ENCODE measurements at regions not wholly inside any gene's neighbourhood (a gene's known extent, or its start where the extent isn't known, plus 50 kb on each side); places are given as distances from the start of the nearest gene placed in this dataset.

- Histone ChIP-seq H3K4me1 (no peaks in the 10 kb centered on the region), H3K27me3 (ENCODE audit: low read depth) (peaks cover 4% of the 10 kb centered on the region), H3K4me3 (no peak overlapping the region), H3K27ac (no peak overlapping the region), H3K9me3 (no peaks in the 10 kb centered on the region), H3K36me3 (no peaks in the 10 kb centered on the region)
- TF ChIP-seq CTCF (IDR thresholded peaks at IDR 0.05) = no peak
- intact Hi-C loops (cut with DNase I) = no loop called here
- DNase-seq (no peak), ATAC-seq (peak in 1 of 2 donors; percentile 30)
These were observed 203.4 kb downstream of the URI1 start for GRCh38 chr19:30145467-30145866.

DNA sequence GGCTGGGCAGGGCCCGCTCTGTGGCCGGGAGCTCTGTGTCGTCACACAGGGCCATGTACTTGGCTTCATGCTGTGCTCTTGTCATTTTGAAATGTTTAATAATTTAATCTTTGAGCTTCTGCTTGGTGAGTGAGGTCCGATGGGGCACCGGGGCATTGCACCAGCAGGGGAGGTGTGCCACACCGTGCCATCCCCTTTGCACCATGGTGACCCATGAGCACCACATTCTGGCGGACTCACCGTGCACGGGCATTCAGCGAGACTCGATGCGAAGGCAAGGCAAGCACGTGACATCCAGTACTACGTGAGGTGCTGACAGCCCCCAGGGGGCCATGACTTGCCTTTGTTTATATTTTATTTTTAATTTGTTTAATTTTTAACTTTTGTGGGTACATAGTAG lies 204.3 kb downstream of the URI1 start:
- no peak for ATAC-seq
- Histone ChIP-seq H3K4me1 (no peaks in the 10 kb centered on the region), H3K27me3 (ENCODE audit: low read depth) (peaks cover 5% of the 10 kb centered on the region), H3K36me3 (no peaks in the 10 kb centered on the region), H3K27ac (no peak overlapping the region), H3K9me3 (no peaks in the 10 kb centered on the region), H3K4me3 (no peak overlapping the region)
- DNase-seq = no peak
- no peak for TF ChIP-seq CTCF (IDR thresholded peaks at IDR 0.05)
- intact Hi-C loops (cut with DNase I) = no loop called here

DNA sequence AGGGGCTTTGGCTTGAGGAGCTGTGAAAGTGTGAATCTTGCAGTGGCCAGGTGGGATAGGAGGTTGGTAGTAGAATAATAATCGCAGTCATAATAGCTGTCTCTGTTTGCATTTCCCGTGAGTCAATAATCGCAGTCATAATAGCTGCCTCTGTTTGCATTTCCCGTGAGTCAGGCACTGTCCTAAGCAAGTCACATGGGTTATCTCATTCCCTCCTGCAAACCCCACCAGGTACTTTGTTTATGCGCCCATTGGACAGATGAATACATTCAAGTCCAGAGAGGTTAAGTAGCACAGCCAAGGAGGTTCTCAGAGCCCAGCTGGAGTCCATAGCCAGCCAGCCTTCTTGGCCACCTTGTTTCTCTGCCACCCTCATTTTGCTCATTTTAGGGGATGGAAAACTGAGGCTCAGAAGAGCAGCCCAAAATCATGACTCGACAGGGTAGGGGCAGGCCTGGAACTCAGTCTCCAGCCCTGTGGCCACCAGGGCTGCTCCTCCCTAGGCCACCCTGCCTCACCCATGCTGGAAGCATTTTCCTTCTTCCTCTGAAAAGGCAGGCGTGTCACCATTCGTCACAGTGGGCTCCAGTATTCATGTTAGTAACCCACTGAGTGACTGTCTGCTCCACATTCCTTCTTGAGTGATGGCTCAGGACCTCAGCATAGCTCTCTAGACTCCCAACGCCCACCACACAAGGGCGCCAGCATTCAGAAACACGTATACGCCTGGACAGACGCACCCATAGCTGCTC lies 206.2 kb downstream of the URI1 start:
- Histone ChIP-seq H3K4me3 (no peak overlapping the region), H3K27me3 (ENCODE audit: low read depth) (peaks cover 5% of the 10 kb centered on the region), H3K4me1 (no peaks in the 10 kb centered on the region), H3K27ac (no peak overlapping the region), H3K36me3 (no peaks in the 10 kb centered on the region), H3K9me3 (no peaks in the 10 kb centered on the region)
- intact Hi-C loops (cut with DNase I) = no loop called here
- ATAC-seq = no peak
- DNase-seq = no peak
- no peak for TF ChIP-seq CTCF (IDR thresholded peaks at IDR 0.05)

GRCh38 chr19:30148803-30149202 lies 206.8 kb downstream of the URI1 start:
- ATAC-seq = no peak
- Histone ChIP-seq H3K9me3 (no peaks in the 10 kb centered on the region), H3K4me1 (no peaks in the 10 kb centered on the region), H3K36me3 (no peaks in the 10 kb centered on the region), H3K4me3 (no peak overlapping the region), H3K27me3 (ENCODE audit: low read depth) (peaks cover 8% of the 10 kb centered on the region), H3K27ac (no peak overlapping the region)
- no peak for DNase-seq
- intact Hi-C loops (cut with DNase I) = no loop called here
- TF ChIP-seq CTCF (IDR thresholded peaks at IDR 0.05) = no peak

- H3K4me1 ChIP-seq = no peaks in the 10 kb centered on the region
- DNase-seq (no peak), ATAC-seq (no peak)
- H3K36me3 ChIP-seq = no peaks in the 10 kb centered on the region
- no peak overlapping the region for H3K4me3 ChIP-seq
- H3K27me3 ChIP-seq (ENCODE audit: low read depth) = peaks cover 8% of the 10 kb centered on the region
- intact Hi-C loops (cut with DNase I) = no loop called here
- H3K9me3 ChIP-seq = no peaks in the 10 kb centered on the region
- no peak for TF ChIP-seq CTCF (IDR thresholded peaks at IDR 0.05)
- H3K27ac ChIP-seq = no peak overlapping the region
These were observed 207.3 kb downstream of the URI1 start for GRCh38 chr19:30149300-30149699.

All from lower lobe of right lung (tissue), 2 donors.